ENCODE measurements at regions not wholly inside any gene's neighbourhood (a gene's known extent, or its start where the extent isn't known, plus 50 kb on each side); places are given as distances from the start of the nearest gene placed in this dataset.
A peak's percentile ranks its signal among the peaks of the same experiment; 100 is the strongest.

GRCh38 chr5:125390326-125390725 is 643.9 kb upstream of the ZNF608 start:
- no peak for DNase-seq (ENCODE audit: low spot score)

DNA sequence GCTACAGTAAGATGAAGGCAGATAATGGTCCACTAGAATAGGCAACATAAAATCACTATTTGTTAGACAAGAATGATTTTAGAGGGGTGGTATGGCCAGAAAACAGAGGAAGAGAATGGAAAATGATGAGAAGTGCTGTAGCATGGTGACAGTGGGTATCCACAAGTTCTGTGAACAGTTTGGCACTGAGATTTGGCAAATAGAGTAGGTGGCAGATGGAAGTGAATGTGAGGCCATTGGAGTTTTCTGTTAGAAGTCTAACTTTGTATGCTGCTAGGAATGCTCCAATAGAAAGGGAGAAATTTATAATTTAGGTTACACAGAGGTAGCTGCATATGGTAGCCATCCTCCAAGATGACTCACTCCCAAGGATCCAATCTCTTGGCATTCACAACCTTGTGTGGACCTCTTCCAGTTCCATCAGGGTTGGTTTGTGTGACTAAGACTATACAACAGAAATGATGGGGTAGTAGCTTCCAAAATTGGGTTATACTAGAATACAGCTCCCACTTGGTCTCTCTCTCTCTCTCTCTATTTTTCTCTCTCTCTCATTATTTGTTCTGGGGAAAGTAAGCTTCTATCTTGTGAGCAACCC is 646.9 kb upstream of the ZNF608 start:
- DNase-seq (ENCODE audit: low spot score): no peak

GRCh38 chr5:125394661-125395280 is 648.3 kb upstream of the ZNF608 start:
- DNase-seq (ENCODE audit: low spot score): no peak

GRCh38 chr5:125396462-125396861 is 650.0 kb upstream of the ZNF608 start:
- no peak for DNase-seq (ENCODE audit: low spot score)

DNA sequence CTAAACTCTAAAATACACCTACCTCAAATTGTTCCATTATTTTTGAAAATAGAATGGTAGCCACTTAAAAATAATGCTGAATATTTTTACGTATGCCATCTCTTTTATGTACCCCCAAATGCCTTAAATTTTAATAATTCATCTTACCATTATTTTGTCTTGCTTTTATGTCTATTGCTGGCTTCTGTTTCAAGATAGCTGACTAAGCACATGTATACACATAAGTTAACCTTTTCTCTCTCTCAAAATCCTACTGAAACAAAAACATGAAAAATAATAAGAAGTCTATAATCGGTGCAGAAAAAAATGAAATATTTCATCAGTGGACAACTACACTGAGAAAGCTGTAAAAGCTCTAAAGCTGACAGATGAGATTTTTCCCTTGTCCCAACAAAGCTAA is 652.0 kb upstream of the ZNF608 start:
- DNase-seq (ENCODE audit: low spot score): no peak

GRCh38 chr5:125399885-125400284 is 653.4 kb upstream of the ZNF608 start:
- no peak for DNase-seq (ENCODE audit: low spot score)

DNA sequence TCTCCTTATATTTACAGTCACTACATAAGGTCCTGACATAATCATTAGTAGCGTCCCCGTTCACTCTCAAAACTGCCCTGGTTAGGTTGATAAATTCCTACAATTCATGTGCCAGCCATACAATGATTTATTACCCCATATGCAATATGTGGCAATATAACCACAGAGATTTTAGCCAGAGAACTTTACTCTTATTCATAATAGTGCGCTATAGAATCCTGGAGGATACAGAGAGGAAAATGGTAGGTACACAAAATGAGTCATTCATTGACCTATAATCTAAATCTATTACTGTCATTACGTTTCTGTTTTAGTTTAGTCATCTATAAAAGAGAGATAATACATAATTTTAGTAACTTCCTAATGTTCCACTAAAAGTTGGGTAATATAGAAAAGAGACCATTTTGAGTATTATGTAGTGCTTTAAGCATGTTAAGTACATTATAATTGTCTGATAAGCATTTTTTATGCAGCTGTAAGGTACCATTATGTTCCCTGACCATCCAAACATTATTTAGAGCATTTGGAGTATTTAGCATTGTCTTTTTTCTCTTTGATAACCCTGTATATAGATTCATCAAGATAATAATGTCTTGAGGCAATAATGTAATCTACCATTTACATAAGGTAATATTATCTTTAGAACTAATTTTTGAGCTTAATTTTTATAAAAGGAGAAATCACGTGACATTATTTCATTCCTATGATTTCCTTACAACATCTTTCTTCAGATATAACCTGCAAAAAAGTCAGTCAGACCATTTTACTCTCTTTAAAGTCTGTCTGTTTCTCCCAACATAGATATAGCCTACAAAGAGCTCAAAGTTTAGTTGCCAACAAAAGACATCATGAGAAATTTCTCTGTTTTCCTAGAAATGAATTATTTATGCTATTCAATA is 655.5 kb upstream of the ZNF608 start:
- no peak for DNase-seq (ENCODE audit: low spot score)

- no peak for DNase-seq (ENCODE audit: low spot score)
Observed at GRCh38 chr5:125402787-125403186, 656.3 kb upstream of the ZNF608 start.

DNA sequence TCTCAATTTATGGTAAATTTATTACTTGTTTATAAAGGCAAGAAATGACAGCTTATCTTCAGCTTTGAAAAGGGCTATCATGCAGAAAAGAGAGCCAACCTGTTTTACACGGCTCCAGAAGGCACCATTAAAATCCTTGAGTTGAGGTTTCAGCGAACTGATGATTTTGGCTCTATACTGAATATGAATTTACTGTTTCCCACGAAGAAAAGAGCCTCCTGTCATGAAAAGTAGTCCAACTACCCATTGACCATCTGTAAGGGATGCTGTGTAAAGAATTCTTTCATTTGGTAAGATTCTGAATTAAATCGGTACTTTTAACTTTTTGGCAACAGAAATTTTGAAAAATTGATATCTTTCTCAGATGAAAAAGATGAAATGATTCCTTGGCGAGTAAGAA is 657.6 kb upstream of the ZNF608 start:
- DNase-seq (ENCODE audit: low spot score): no peak

DNA sequence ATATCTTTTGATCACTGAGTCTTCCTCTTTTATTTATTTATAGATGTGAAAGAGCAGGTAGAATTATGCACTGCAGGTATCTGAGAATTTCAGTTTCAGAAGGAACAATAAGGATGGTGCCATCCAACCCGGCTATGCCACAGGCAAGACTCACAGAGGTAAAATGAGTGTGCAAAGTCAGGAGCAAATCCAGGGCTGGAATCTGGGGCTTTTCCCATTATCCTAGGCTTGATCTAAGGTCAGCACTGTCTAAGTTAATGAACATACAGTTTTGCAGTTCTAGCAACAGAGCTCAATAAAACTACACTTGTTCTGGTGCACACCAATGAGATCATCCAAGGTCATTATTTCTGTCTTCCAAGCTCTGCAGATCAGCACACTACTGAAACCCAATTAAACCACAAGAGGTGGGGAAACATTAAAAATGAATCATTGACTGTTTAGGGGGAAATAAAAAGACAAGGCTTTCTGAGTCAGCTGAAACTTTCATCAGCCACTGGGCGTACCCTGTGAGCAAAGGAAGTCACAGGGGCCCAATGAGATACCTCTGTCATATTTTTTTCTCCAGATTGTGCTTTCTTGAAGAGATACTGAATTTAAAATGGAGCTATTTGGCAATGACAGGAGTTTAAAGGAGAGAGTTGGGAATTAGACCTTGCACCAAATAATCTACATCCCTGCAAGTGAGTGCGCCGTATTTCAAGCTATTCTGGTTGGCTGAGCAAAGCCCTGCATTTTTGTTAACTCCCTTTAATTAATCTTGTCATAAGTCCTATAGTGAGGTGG is 662.2 kb upstream of the ZNF608 start:
- no peak for DNase-seq (ENCODE audit: low spot score)

GRCh38 chr5:125409234-125409860 is 662.9 kb upstream of the ZNF608 start:
- no peak for DNase-seq (ENCODE audit: low spot score)

DNA sequence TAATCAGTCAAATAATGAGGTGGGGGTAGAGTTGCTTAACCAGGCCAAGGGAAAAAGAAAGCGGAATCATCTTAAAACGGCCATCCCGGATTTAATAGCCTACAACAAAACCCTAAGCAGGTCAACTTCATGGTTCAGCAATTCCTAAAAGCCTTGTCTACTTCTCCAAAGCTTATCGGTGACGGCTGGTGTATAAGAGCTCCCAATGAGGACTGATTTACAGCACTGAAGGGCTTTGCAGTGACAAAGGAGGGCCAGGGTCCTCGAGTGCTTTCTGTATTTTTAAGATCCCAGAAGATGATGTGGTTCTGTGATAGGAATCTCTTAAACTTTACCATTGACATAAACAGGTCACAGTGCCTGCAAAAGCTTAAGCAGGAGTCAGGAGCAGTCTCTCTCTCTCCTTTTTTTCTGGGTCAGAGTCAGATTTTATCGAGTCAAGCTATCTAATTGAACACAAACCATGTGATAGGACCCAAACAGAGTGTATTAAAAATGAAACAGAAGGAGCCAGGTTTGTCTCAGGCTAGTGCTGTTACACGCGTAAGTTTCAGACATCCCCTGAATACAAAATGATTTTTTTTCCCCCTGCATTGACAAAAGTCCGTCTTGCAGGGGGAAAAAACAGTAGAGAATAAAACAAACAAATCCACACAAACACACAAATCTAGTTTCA is 663.6 kb upstream of the ZNF608 start:
- no peak for DNase-seq (ENCODE audit: low spot score)

GRCh38 chr5:125410537-125411070 is 664.2 kb upstream of the ZNF608 start:
- no peak for DNase-seq (ENCODE audit: low spot score)

DNA sequence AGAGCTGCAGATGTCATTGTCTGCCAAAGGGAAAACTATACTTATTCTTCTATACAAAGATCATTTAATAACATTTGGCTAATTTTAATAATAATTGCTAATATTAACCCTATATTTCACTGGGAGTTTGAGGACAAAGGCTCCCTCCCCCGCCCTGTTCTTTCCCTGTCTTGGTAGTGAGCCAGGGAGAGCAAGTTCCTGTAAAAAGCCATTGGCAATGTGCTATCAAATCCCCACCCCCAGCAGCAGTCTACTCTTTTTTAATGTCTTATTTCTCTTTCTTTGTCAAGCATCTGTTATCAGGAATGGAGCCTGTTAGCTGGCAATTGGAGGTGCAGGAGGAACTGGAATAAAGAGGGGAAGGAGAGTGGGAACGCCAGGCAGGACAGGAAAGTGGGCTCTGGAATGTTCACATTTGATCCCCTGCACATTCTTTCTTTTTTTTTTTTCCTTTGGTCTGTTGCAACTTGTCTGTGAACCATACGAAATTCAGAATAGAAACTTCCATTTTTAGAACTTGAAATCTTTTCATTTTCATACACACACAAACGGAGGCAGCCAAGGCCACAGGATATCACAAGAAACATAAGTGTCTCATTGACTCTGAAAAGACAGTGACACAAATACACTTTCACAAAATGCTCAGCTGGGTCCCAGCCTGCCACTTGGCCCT is 664.8 kb upstream of the ZNF608 start:
- peak; percentile 47 for DNase-seq (ENCODE audit: low spot score)

DNA sequence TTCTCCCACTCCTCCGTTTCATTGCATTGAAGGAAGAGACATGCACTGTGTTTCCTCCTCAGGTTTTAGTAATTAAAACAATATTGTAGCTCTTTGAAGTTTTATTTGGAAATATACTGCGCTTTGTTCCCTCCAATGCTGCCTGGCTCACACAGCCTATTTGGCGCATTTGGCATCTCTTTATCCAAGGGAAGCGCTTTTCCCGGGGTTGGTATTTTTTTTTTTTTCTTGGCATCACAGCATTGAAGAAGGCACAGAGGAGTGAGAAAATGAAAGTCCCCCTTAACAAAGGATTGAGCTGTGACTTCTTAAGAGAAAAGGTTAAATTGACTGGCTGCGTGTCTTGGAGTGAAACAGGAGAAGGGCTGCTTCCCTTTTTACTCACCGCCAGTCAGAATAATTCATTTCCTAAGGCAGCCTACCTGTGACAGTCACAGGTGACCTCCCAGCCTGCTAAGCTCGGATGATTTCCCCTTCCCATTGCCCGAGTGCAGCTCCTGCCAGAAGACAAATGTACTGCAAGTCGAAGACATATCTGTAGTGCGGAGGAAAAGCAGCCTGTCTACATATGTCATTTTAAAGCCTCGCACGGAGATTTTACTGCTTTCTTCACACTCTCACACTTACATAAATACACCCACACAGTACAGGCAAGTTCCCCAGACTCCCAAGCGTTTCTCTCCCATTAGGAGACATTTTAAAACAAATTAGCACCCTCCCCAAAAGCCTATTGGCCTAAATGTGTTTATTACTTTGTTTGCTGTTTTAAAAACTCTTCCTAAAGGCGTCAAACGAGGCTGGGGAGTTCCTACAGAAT is 665.5 kb upstream of the ZNF608 start:
- DNase-seq (ENCODE audit: low spot score): no peak

- DNase-seq (ENCODE audit: low spot score): peak; percentile 70
Observed at GRCh38 chr5:125412561-125413495, 666.4 kb upstream of the ZNF608 start.

- DNase-seq (ENCODE audit: low spot score): no peak
Observed at GRCh38 chr5:125413496-125414274, 667.2 kb upstream of the ZNF608 start.

- DNase-seq (ENCODE audit: low spot score): no peak
Observed at GRCh38 chr5:125415126-125415525, 668.7 kb upstream of the ZNF608 start.

Data from kidney capillary endothelial cell (primary cell).